Peyer's patch (tissue), 4 donors: ENCODE measurements at regions not wholly inside any gene's neighbourhood (a gene's known extent, or its start where the extent isn't known, plus 50 kb on each side); places are given as distances from the start of the nearest gene placed in this dataset.

Experiments used
- POLR2A ChIP-seq, 2 donors: fragments of 450-650 bp; IDR thresholded peaks; one replicate each; pipeline ENCODE4 v1.5.1; 2017; ENCODE audit warnings: antibody characterized with exemption in 2 of 2, mild to moderate bottlenecking in 2 of 2, moderate library complexity in 2 of 2
- TF ChIP-seq, protein P1 (sequence below), 6 experiments: fragments of 450-650 bp in 4 of 6; fragments of 200-600 bp in 2 of 6; sonication (generic) in 1 of 6; IDR thresholded peaks; one replicate each; pipeline ENCODE4 v1.5.1; 2017 to 2019; ENCODE audit warnings: antibody characterized with exemption in 6 of 6, mild to moderate bottlenecking in 3 of 6, moderate library complexity in 1 of 6

- no peak for TF ChIP-seq POLR2A (IDR thresholded peaks at IDR 0.05)
- TF ChIP-seq, protein P1, sequence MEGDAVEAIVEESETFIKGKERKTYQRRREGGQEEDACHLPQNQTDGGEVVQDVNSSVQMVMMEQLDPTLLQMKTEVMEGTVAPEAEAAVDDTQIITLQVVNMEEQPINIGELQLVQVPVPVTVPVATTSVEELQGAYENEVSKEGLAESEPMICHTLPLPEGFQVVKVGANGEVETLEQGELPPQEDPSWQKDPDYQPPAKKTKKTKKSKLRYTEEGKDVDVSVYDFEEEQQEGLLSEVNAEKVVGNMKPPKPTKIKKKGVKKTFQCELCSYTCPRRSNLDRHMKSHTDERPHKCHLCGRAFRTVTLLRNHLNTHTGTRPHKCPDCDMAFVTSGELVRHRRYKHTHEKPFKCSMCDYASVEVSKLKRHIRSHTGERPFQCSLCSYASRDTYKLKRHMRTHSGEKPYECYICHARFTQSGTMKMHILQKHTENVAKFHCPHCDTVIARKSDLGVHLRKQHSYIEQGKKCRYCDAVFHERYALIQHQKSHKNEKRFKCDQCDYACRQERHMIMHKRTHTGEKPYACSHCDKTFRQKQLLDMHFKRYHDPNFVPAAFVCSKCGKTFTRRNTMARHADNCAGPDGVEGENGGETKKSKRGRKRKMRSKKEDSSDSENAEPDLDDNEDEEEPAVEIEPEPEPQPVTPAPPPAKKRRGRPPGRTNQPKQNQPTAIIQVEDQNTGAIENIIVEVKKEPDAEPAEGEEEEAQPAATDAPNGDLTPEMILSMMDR (IDR thresholded peaks at IDR 0.05): no peak
Observed at GRCh38 chr3:69567710-69568052, 171.6 kb upstream of the MITF start.
